ENCODE measurements at regions not wholly inside any gene's neighbourhood (a gene's known extent, or its start where the extent isn't known, plus 50 kb on each side); places are given as distances from the start of the nearest gene placed in this dataset.
"Not testable (repeated sequence)": the region's sequence is repeated elsewhere in the genome, so short reads cannot be mapped to it uniquely, and the experiment has no call there.

GRCh38 chr18:43751203-43751602, 473.9 kb upstream of the SYT4 start:
- no peak for ATAC-seq

GRCh38 chr18:43751835-43752234, 474.5 kb upstream of the SYT4 start:
- ATAC-seq, result no peak

GRCh38 chr18:43757273-43757672, 480.0 kb upstream of the SYT4 start:
- no peak for ATAC-seq

GRCh38 chr18:43758734-43759133, 481.4 kb upstream of the SYT4 start:
- no peak for ATAC-seq

- no peak for ATAC-seq
Measured at GRCh38 chr18:43760010-43760409, 482.7 kb upstream of the SYT4 start.

GRCh38 chr18:43772907-43773306, 495.6 kb upstream of the SYT4 start:
- no peak for ATAC-seq

GRCh38 chr18:43774497-43774896, 497.2 kb upstream of the SYT4 start:
- ATAC-seq, result no peak

GRCh38 chr18:43775591-43775990, 498.3 kb upstream of the SYT4 start:
- ATAC-seq, result no peak

- ATAC-seq, result no peak
Measured at GRCh38 chr18:43776997-43777396, 499.7 kb upstream of the SYT4 start.

GRCh38 chr18:43777636-43778304, 500.5 kb upstream of the SYT4 start:
- ATAC-seq, result no peak

GRCh38 chr18:43780782-43781340, 503.6 kb upstream of the SYT4 start:
- no peak for ATAC-seq

GRCh38 chr18:43785158-43785557, 507.9 kb upstream of the SYT4 start:
- no peak for ATAC-seq

- no peak for ATAC-seq
Measured at GRCh38 chr18:43786893-43787292, 509.6 kb upstream of the SYT4 start.

GRCh38 chr18:43787721-43788120, 510.4 kb upstream of the SYT4 start:
- ATAC-seq, result not testable (repeated sequence)

- no peak for ATAC-seq
Measured at GRCh38 chr18:43789234-43790000, 512.1 kb upstream of the SYT4 start.

- ATAC-seq, result no peak
Measured at GRCh38 chr18:43793910-43794309, 516.6 kb upstream of the SYT4 start.

GRCh38 chr18:43794363-43794762, 517.1 kb upstream of the SYT4 start:
- no peak for ATAC-seq

GRCh38 chr18:43797347-43797746, 520.1 kb upstream of the SYT4 start:
- no peak for ATAC-seq

- no peak for ATAC-seq
Measured at GRCh38 chr18:43800584-43800983, 523.3 kb upstream of the SYT4 start.

- no peak for ATAC-seq
Measured at GRCh38 chr18:43805646-43806194, 528.4 kb upstream of the SYT4 start.

GRCh38 chr18:43812627-43813026, 535.3 kb upstream of the SYT4 start:
- no peak for ATAC-seq

- ATAC-seq, result no peak
Measured at GRCh38 chr18:43819397-43819796, 542.1 kb upstream of the SYT4 start.

- no peak for ATAC-seq
Measured at GRCh38 chr18:43819873-43820272, 542.6 kb upstream of the SYT4 start.

GRCh38 chr18:43825768-43826167, 548.5 kb upstream of the SYT4 start:
- no peak for ATAC-seq
